Liver (tissue), 8 donors: ENCODE measurements at regions not wholly inside any gene's neighbourhood (a gene's known extent, or its start where the extent isn't known, plus 50 kb on each side); places are given as distances from the start of the nearest gene placed in this dataset.
"Not testable (repeated sequence)": the region's sequence is repeated elsewhere in the genome, so short reads cannot be mapped to it uniquely, and the experiment has no call there.

ENCODE experiments used
- DNase-seq: peaks from one replicate; pipeline ENCODE4 v3.0.0-alpha.2; 2017; ENCODE audit warnings: low spot score
- H3K27ac ChIP-seq, 2 donors: one replicate each; pipeline ENCODE4 v1.7.0; 2013; ENCODE audit warnings: inconsistent platforms in 2 of 2, low read length in 2 of 2, control low read depth in 1 of 2, low read depth in 1 of 2, mild to moderate bottlenecking in 1 of 2
- H3K27me3 ChIP-seq, 4 donors: one replicate each; pipeline versions ENCODE4 v1.6.1 to v1.7.0; 2013; ENCODE audit warnings: low read length in 3 of 4, inconsistent platforms in 1 of 4, mild to moderate bottlenecking in 1 of 4, moderate library complexity in 1 of 4; ENCODE audit not compliant: control insufficient read depth in 4 of 4, insufficient read depth in 4 of 4
- H3K36me3 ChIP-seq, 4 donors: one replicate each; pipeline versions ENCODE4 v1.6.1 to v1.7.0; 2013; ENCODE audit warnings: low read length in 3 of 4, mild to moderate bottlenecking in 3 of 4, low read depth in 1 of 4, moderate library complexity in 1 of 4; ENCODE audit not compliant: control insufficient read depth in 4 of 4, insufficient read depth in 3 of 4
- H3K4me1 ChIP-seq, 4 donors: one replicate each; pipeline versions ENCODE4 v1.6.1 to v1.7.0; 2013; ENCODE audit warnings: low read length in 3 of 4, mild to moderate bottlenecking in 3 of 4, moderate library complexity in 1 of 4; ENCODE audit not compliant: control insufficient read depth in 4 of 4, insufficient read depth in 4 of 4
- H3K4me3 ChIP-seq, 3 donors: one replicate each; pipeline versions ENCODE4 v1.6.1 to v1.7.0; 2013; ENCODE audit warnings: low read length in 3 of 3, control low read depth in 1 of 3, low read depth in 1 of 3, mild to moderate bottlenecking in 1 of 3
- H3K9ac ChIP-seq, 2 donors: one replicate each; pipeline ENCODE4 v1.7.0; 2013; ENCODE audit warnings: low read length in 2 of 2, mild to moderate bottlenecking in 2 of 2, moderate library complexity in 2 of 2, control low read depth in 1 of 2, low read depth in 1 of 2
- H3K9me3 ChIP-seq, 4 donors: one replicate each; pipeline versions ENCODE4 v1.6.1 to v1.7.0; 2013; ENCODE audit warnings: low read length in 3 of 4; ENCODE audit not compliant: control insufficient read depth in 4 of 4
- CTCF ChIP-seq: fragments of 150-350 bp; IDR thresholded peaks from 2 replicates; pipeline ENCODE4 v1.5.1; 2017; ENCODE audit warnings: improper control_type of control experiment, low read depth, low read length; ENCODE audit not compliant: missing input control
- EGR1 ChIP-seq, 2 donors: IDR thresholded peaks; 2 replicates each; pipeline ENCODE4 v1.6.1; 2016 to 2018; ENCODE audit warnings: antibody characterized with exemption in 2 of 2, low read depth in 2 of 2
- FOXA1 ChIP-seq: IDR thresholded peaks from 2 replicates; pipeline ENCODE4 v1.6.1; 2016; ENCODE audit warnings: antibody characterized with exemption
- FOXA2 ChIP-seq: IDR thresholded peaks from 2 replicates; pipeline ENCODE4 v1.6.1; 2016; ENCODE audit warnings: antibody characterized with exemption
- GABPA ChIP-seq, 2 donors: IDR thresholded peaks in 1 of 2; conservative IDR thresholded peaks in 1 of 2; 2 replicates each; pipeline ENCODE4 v1.6.1; 2016; ENCODE audit warnings: antibody characterized with exemption in 2 of 2, mild to moderate bottlenecking in 1 of 2, moderate library complexity in 1 of 2
- HNF4A ChIP-seq, 2 donors: conservative IDR thresholded peaks; 2 replicates each; pipeline ENCODE4 v1.6.1; 2016; ENCODE audit warnings: antibody characterized with exemption in 2 of 2, mild to moderate bottlenecking in 2 of 2
- HNF4G ChIP-seq: IDR thresholded peaks from 2 replicates; pipeline ENCODE4 v1.6.1; 2016; ENCODE audit warnings: antibody characterized with exemption
- JUND ChIP-seq, 2 donors: IDR thresholded peaks; 2 replicates each; pipeline ENCODE4 v1.6.1; 2016; ENCODE audit warnings: antibody characterized with exemption in 2 of 2
- NR2F2 ChIP-seq: IDR thresholded peaks from 2 replicates; pipeline ENCODE4 v1.6.1; 2016; ENCODE audit warnings: antibody characterized with exemption
- RAD21 ChIP-seq, 2 donors: IDR thresholded peaks; 2 replicates each; pipeline ENCODE4 v1.6.1; 2016; ENCODE audit warnings: antibody characterized with exemption in 2 of 2, mild to moderate bottlenecking in 2 of 2
- RXRA ChIP-seq, 2 donors: IDR thresholded peaks; 2 replicates each; pipeline ENCODE4 v1.6.1; 2017 to 2018; ENCODE audit warnings: antibody characterized with exemption in 2 of 2, mild to moderate bottlenecking in 1 of 2
- SP1 ChIP-seq: IDR thresholded peaks from 2 replicates; pipeline ENCODE4 v1.6.1; 2018; ENCODE audit warnings: antibody characterized with exemption, mild to moderate bottlenecking
- WGBS: extraction: QIAGEN DNeasy Blood & Tissue Kit; methylation state at CpG from one replicate; pipeline ENCODE4 v1.1.7; 2013; 5-methylcytosine and 5-hydroxymethylcytosine counted together
- TF ChIP-seq, protein P1 (sequence below): IDR thresholded peaks from 2 replicates; pipeline ENCODE4 v1.6.1; 2016; ENCODE audit warnings: antibody characterized with exemption
- donor health status: healthy.
- donor health status: healthy.
- donor health status: healthy.
- donor health status: healthy.
- donor health status: healthy.

DNA sequence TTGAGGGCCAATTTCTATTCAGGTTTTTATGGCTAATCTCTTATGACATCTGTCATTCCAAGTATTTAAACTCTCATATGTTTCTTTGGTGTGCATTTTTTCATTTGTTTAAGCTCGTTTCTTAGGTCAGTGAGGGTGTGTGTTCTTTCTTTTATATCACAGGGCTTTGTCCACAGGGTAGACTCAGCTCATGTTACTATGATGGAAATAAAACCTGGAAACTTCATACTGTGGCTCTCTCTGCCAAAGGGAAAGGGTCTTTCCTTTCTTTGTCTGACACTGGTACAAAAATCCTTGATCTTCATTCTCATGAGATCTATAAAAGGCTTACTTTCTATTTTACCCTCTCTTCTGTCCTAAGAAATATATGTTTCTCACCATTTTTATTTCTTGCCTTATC lies 129.6 kb upstream of the SP8 start:
- TF ChIP-seq, protein P1, sequence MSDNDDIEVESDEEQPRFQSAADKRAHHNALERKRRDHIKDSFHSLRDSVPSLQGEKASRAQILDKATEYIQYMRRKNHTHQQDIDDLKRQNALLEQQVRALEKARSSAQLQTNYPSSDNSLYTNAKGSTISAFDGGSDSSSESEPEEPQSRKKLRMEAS, result no peak
- TF ChIP-seq NR2F2 (no peak), SP1 (no peak), FOXA1 (no peak), RXRA (IDR thresholded peaks at IDR 0.05) (no peak), HNF4A (conservative IDR thresholded peaks at IDR 0.05) (no peak), GABPA (IDR thresholded peaks at IDR 0.05 in 1 of 2, conservative IDR thresholded peaks at IDR 0.05 in 1 of 2) (no peak), FOXA2 (no peak), CTCF (no peak)
- no peaks in the 10 kb centered on the region for H3K27me3 ChIP-seq
- H3K27ac ChIP-seq, result no peak overlapping the region
- WGBS, result 44% methylated on average over 1 of the region's 1 CpG
- no peak overlapping the region for H3K4me3 ChIP-seq
- no peaks in the 10 kb centered on the region for H3K9me3 ChIP-seq
- no peaks in the 10 kb centered on the region for H3K36me3 ChIP-seq
- no peaks in the 10 kb centered on the region for H3K4me1 ChIP-seq
- DNase-seq, result no peak
- no peak overlapping the region for H3K9ac ChIP-seq

GRCh38 chr7:20917603-20918002 lies 130.9 kb upstream of the SP8 start:
- DNase-seq, result no peak
- no peaks in the 10 kb centered on the region for H3K4me1 ChIP-seq
- 41% methylated on average over 3 of the region's 3 CpGs for WGBS
- no peaks in the 10 kb centered on the region for H3K27me3 ChIP-seq
- no peak for TF ChIP-seq GABPA (IDR thresholded peaks at IDR 0.05 in 1 of 2, conservative IDR thresholded peaks at IDR 0.05 in 1 of 2)
- no peak for TF ChIP-seq FOXA1
- TF ChIP-seq, protein P1, result no peak
- no peak for TF ChIP-seq JUND (IDR thresholded peaks at IDR 0.05)
- TF ChIP-seq FOXA2, result no peak
- no peak for TF ChIP-seq NR2F2
- no peak overlapping the region for H3K9ac ChIP-seq
- H3K9me3 ChIP-seq, result no peaks in the 10 kb centered on the region
- H3K36me3 ChIP-seq, result no peaks in the 10 kb centered on the region
- no peak overlapping the region for H3K4me3 ChIP-seq
- H3K27ac ChIP-seq, result no peak overlapping the region

- H3K9ac ChIP-seq, result no peak overlapping the region
- H3K4me1 ChIP-seq, result no peaks in the 10 kb centered on the region
- DNase-seq, result no peak
- no peak for TF ChIP-seq FOXA1
- TF ChIP-seq EGR1 (IDR thresholded peaks at IDR 0.05; ENCODE audit: low read depth in 2 of 2), result no peak
- no peak for TF ChIP-seq HNF4G
- TF ChIP-seq RAD21 (IDR thresholded peaks at IDR 0.05), result no peak
- H3K27ac ChIP-seq, result no peak overlapping the region
- WGBS, result 92% methylated on average over 4 of the region's 4 CpGs
- H3K9me3 ChIP-seq, result no peaks in the 10 kb centered on the region
- no peak overlapping the region for H3K4me3 ChIP-seq
- H3K36me3 ChIP-seq, result no peaks in the 10 kb centered on the region
- H3K27me3 ChIP-seq, result no peaks in the 10 kb centered on the region
Observed at GRCh38 chr7:20918156-20918555, 131.5 kb upstream of the SP8 start.

DNA sequence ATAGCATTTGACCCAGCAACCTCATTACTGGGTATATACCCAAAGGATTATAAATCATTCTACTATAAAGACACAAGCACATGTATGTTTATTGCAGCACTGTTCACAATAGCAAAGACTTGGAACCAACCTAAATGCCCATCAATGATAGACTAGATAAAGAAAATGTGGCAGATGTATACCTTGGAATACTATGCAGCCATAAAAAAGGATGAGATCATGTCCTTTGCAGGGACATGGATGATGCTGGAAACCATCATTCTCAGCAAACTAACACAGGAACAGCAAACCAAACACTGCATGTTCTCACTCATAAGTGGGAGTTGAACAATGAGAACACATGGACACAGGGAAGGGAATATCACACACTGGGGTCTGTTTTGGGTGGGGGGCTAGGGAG lies 140.5 kb upstream of the SP8 start:
- not testable (repeated sequence) for H3K4me3 ChIP-seq, H3K36me3 ChIP-seq, H3K27me3 ChIP-seq, H3K9ac ChIP-seq, H3K9me3 ChIP-seq, DNase-seq, H3K27ac ChIP-seq
- H3K4me1 ChIP-seq, result peaks cover 5 to 18% (median 14%) of the 10 kb centered on the region in 4 donors
